ENCODE measurements at regions not wholly inside any gene's neighbourhood (a gene's known extent, or its start where the extent isn't known, plus 50 kb on each side); places are given as distances from the start of the nearest gene placed in this dataset.

GRCh38 chr11:97525273-97525672 lies 1135.5 kb downstream of the JRKL start:
- TF ChIP-seq CTCF (IDR thresholded peaks at IDR 0.05), result no peak
- TF ChIP-seq POLR2A (IDR thresholded peaks at IDR 0.05), result no peak
